T1000 (cell line): ENCODE measurements at regions not wholly inside any gene's neighbourhood (a gene's known extent, or its start where the extent isn't known, plus 50 kb on each side); places are given as distances from the start of the nearest gene placed in this dataset.
"Not testable (repeated sequence)": the region's sequence is repeated elsewhere in the genome, so short reads cannot be mapped to it uniquely, and the experiment has no call there.

Experiments used
- DNase-seq: peaks from one replicate; lab custom pipeline; 2025; ENCODE audit warnings: mixed read lengths; lab: John Stamatoyannopoulos, UW

DNA sequence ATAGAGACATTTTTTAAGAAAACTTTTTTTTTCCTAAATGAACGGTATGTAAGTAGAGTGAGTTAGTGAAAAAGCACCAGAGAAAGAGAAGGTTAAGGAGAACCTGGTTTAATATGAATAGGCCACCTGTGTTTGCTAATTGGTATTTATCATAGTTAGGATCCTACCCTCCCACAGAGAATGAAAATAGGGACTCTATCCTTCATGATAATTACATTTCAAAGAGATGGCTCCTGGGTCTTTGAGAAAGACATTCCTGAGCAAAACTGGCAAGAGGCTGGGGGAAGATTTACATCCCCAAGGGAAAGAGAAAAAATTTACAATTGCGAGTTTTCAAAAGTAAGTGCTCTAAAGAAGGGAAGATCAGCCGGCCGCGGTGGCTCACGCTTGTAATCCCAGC lies 1284.5 kb downstream of the SLITRK1 start:
- DNase-seq, result no peak

DNA sequence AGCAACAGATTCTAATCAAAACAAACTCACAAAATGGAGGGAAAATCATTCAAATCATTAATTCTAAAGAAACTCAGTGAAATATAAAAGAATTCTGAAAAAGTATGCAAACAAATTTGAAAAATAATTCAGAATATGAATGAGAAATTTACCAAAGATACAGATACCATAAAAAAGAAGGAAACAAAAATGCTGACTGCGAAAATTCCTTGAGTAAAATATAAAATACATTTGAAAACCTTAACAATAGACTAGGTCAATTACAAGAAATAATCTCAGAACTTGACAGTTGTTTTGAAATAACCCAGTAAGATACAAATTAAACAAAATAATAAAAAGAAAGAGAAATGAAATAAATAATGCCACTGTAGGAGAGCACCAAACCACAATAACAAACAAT lies 1289.0 kb downstream of the SLITRK1 start:
- DNase-seq, result no peak

- peak; percentile 1 for DNase-seq
These were observed 1310.6 kb downstream of the SLITRK1 start for GRCh38 chr13:82571653-82572052.

GRCh38 chr13:82569581-82569980 lies 1312.7 kb downstream of the SLITRK1 start:
- no peak for DNase-seq

GRCh38 chr13:82566864-82567263 lies 1315.4 kb downstream of the SLITRK1 start:
- no peak for DNase-seq

- DNase-seq, result no peak
These were observed 1317.1 kb downstream of the SLITRK1 start for GRCh38 chr13:82565201-82565600.

DNA sequence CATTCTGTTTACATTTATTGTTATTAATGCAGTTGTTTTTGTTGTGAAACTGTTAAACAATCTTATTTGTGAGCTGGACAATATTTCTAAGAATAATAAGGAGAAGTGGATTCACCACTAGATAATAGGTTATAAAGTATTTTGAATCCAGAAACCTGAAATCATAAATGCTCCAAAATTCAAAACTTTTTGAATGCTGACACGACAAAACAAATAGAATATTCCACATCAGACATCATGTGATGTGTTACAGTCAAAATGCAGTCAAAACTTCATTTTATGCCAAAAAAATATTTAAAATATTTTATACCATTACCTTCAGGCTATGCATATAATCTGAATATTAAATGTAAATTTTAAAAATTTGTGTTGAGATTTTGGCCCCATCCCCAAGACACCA lies 1321.4 kb downstream of the SLITRK1 start:
- DNase-seq, result no peak

GRCh38 chr13:82522872-82523271 lies 1359.4 kb downstream of the SLITRK1 start:
- DNase-seq, result no peak

DNA sequence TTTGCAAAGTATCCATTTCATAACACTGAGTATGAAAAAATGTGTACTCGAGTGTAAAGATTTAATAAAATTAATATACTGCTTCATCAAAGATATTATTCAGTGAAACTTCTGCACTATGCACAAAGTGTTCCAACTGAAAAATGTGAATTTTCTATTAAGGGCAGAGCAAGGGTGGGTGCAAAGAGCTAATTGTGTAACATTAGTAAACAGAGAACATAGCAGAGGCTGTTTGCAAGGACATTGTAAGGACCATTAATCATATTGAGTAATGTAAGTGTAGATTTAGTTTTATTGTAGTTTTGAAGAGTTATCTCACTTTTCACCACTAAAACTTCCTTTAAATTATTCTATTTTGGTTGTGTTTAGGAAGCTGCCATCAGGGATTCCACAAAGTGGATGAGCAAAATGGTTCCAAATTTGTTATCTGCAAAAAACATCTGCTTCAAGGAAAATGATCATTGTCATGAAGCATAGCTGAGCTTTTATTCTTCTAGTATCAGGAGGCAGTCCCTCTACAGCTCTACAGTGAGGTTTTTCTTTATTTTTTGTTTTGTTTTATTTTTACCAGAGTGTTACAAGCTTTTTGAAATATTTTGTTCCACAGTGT lies 1375.4 kb downstream of the SLITRK1 start:
- DNase-seq, result no peak

DNA sequence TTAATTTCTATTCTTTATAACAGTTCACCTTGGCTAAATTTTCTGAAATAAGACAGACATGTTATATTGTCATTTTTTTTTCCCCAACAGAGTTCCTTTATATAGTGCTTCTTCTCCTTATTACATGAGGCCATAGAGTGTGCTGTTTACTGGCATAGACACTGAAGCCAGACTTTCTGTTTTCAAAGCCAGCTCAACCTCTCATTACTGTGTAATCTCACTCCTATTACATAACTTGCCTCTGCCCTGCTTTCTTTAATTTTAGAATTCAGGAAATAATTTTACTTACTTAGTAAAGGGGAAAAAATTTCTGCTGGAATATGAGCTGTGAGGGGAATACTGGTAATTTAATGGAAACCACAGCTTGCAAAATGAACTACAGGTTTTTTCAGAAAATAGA lies 1380.4 kb downstream of the SLITRK1 start:
- DNase-seq, result no peak

DNA sequence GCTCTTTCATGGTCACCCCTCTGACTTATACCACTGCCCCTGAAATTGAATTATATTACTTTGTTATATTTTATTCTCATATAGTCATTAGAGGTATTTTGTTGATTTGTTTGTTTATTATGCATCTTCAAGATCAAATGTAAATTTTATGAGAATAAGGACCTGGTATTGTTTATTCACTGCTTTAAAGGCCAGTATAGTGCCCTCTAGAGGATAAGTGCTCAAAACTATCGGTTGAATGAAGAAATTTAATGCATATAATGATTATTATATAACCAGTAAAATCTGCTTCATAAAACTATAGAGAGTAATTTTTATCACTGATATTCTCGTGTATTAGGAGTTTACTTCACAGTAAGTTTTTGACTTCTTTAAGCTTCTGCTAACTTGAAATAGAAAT lies 1401.9 kb downstream of the SLITRK1 start:
- no peak for DNase-seq

DNA sequence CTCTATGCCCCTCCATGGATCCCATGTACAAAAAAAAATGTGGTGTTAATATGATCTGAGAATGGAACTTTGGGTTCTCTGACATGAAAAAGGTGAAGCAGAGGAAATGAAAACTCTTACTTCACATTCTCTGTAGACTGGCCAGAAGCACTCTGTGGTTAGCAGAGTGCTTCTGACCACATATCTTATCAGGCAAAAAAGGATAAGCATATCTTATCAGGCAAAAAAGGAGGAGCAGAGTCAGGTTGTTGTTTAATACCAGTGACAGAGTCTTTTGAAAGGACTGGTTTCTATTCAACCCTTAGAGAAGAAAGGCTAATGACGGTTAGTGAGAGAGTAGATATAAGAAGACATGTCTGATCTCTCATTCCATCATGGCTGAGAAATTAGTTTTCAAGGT lies 1404.8 kb downstream of the SLITRK1 start:
- DNase-seq, result no peak

GRCh38 chr13:82467626-82468025 lies 1414.6 kb downstream of the SLITRK1 start:
- DNase-seq, result no peak

GRCh38 chr13:82459575-82459974 lies 1422.7 kb downstream of the SLITRK1 start:
- not testable (repeated sequence) for DNase-seq

- DNase-seq, result no peak
These were observed 1424.1 kb downstream of the SLITRK1 start for GRCh38 chr13:82458169-82458568.

GRCh38 chr13:82457548-82457947 lies 1424.7 kb downstream of the SLITRK1 start:
- not testable (repeated sequence) for DNase-seq

DNA sequence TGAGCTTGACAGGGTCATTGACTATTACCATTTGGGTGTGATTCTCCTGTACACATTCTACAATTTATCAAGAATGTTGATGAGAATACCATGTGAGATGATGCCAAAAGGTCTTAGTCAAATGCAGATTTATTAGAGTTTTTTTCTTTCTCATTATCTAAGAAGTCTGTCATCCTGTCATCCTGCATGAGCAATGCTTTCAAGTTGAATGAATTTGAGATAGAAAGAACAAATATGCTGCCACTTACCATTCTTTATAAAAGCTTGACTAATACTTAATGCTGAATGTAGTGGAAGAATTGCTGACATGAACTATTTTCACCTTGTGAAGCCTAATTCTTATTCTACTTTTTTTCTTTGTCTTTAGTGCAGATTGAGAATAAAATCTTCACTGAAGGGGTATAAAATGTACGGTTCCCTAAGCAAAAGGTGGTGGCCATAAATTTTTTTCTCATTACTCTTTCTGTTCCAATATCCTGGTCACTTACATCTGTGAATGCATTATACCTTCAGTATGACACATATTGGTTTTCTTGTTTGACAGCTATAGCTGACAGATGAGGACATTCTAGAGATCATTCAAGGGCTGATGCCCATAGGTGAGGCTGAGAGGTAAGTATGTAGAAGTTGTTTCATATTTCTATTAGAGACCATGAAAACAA lies 1434.7 kb downstream of the SLITRK1 start:
- no peak for DNase-seq

GRCh38 chr13:82439159-82439904 lies 1442.9 kb downstream of the SLITRK1 start:
- DNase-seq, result no peak

GRCh38 chr13:82438320-82438719 lies 1444.0 kb downstream of the SLITRK1 start:
- DNase-seq, result no peak

- DNase-seq, result no peak
These were observed 1446.1 kb downstream of the SLITRK1 start for GRCh38 chr13:82436099-82436585.

- DNase-seq, result no peak
These were observed 1449.3 kb downstream of the SLITRK1 start for GRCh38 chr13:82432949-82433348.

- DNase-seq, result no peak
These were observed 1469.5 kb downstream of the SLITRK1 start for GRCh38 chr13:82412749-82413148.

GRCh38 chr13:82407321-82407720 lies 1475.0 kb downstream of the SLITRK1 start:
- no peak for DNase-seq
